ENCODE measurements at regions not wholly inside any gene's neighbourhood (a gene's known extent, or its start where the extent isn't known, plus 50 kb on each side); places are given as distances from the start of the nearest gene placed in this dataset.

- Histone ChIP-seq H3K9me3 (ENCODE audit: control insufficient read depth in 1 of 2, insufficient read depth in 1 of 2, low read depth in 1 of 2, low read length in 2 of 2) (no peaks in the 10 kb centered on the region), H3K9me2 (ENCODE audit: insufficient read depth) (no peaks in the 10 kb centered on the region), H3K4me2 (ENCODE audit: low read length) (no peak overlapping the region), H2AFZ (ENCODE audit: low read depth, low read length, poor library complexity, severe bottlenecking) (no peak overlapping the region), H4K20me1 (ENCODE audit: insufficient read depth) (no peaks in the 10 kb centered on the region), H3K4me3 (replicated peaks in 1 of 2; ENCODE audit: low read depth in 1 of 2, low read length in 2 of 2) (no peak overlapping the region), H3K27ac (ENCODE audit: low read depth, low read length) (no peak overlapping the region), H3K36me3 (ENCODE audit: control insufficient read depth in 1 of 2, insufficient read depth in 2 of 2, low read length in 2 of 2) (no peaks in the 10 kb centered on the region), H3K79me2 (ENCODE audit: insufficient read depth, low read length) (no peaks in the 10 kb centered on the region), H3K9ac (ENCODE audit: low read length) (no peak overlapping the region), H3K4me1 (ENCODE audit: control insufficient read depth in 1 of 2, insufficient read depth in 2 of 2, low read length in 2 of 2) (no peaks in the 10 kb centered on the region), H3K27me3 (ENCODE audit: insufficient read depth, low read length) (0 out of 2 replicates have a peak, but pooled peaks cover 4% of the 10 kb centered on the region)
- no TSS peak for BruUV-seq (replicated peaks)
- POLR2A ChIA-PET: no interaction called here
- DNase-seq (ENCODE audit: low read depth, low spot score) (no peak), ATAC-seq (no peak)
- CTCF ChIA-PET: no interaction called here
- TF ChIP-seq RAD21 (IDR thresholded peaks at IDR 0.05; ENCODE audit: low read depth): no peak
- TF ChIP-seq POLR2AphosphoS5 (IDR thresholded peaks at IDR 0.05; ENCODE audit: low read depth, low read length): no peak
- TF ChIP-seq CTCF (IDR thresholded peaks at IDR 0.05 in 2 of 3, conservative IDR thresholded peaks at IDR 0.05 in 1 of 3; ENCODE audit: borderline replicate concordance in 1 of 3, insufficient read depth in 1 of 3, low read depth in 2 of 3, low read length in 2 of 3): no peak
- no peak for TF ChIP-seq FOSL1 (IDR thresholded peaks at IDR 0.05; ENCODE audit: low read depth)
- no peak for TF ChIP-seq MAX (IDR thresholded peaks at IDR 0.05)
- no peak for TF ChIP-seq SIN3A (IDR thresholded peaks at IDR 0.05; ENCODE audit: low read depth)
- no peak for TF ChIP-seq EZH2 (IDR thresholded peaks at IDR 0.05)
- TF ChIP-seq ZBTB33 (IDR thresholded peaks at IDR 0.05; ENCODE audit: extremely low read depth, insufficient replicate concordance, low read length): no peak
- no peak for TF ChIP-seq CEBPB (IDR thresholded peaks at IDR 0.05; ENCODE audit: low read depth)
- no peak for TF ChIP-seq YY1 (IDR thresholded peaks at IDR 0.05; ENCODE audit: extremely low read depth, insufficient replicate concordance, low read depth, low read length)
- no peak for TF ChIP-seq EGR1 (IDR thresholded peaks at IDR 0.05; ENCODE audit: low read depth)
- no peak for TF ChIP-seq SP1 (IDR thresholded peaks at IDR 0.05; ENCODE audit: low read depth)
- no peak for TF ChIP-seq ZNF274 (IDR thresholded peaks at IDR 0.05; ENCODE audit: low read depth, low read length)
- no peak for TF ChIP-seq EZH2phosphoT487 (IDR thresholded peaks at IDR 0.05; ENCODE audit: borderline replicate concordance)
- TF ChIP-seq POLR2A (IDR thresholded peaks at IDR 0.05; ENCODE audit: borderline replicate concordance, extremely low read depth, insufficient read depth, insufficient read length): no peak
- TF ChIP-seq JUND (IDR thresholded peaks at IDR 0.05): no peak
- RAD21 ChIA-PET (ENCODE audit: low non-redundant PET in 1 of 2, low total read pairs in 2 of 2, uncharacterized antibody in 2 of 2, unreplicated experiment in 2 of 2): no interaction called here
- intact Hi-C loops (cut with micrococcal nuclease): no loop called here
Measured at GRCh38 chr9:75780185-75780584, 110.3 kb upstream of the PCSK5 start.
